WTC11 (cell line): ENCODE measurements at regions not wholly inside any gene's neighbourhood (a gene's known extent, or its start where the extent isn't known, plus 50 kb on each side); places are given as distances from the start of the nearest gene placed in this dataset.

ENCODE experiments used
- ATAC-seq: fragments of 200-7000 bp; cut with Tn5 transposase; 2 replicates; pipeline ENCODE4 v1.10.0; 2021; ENCODE audit warnings: mild to moderate bottlenecking, moderate library complexity
- CTCF ChIA-PET: fragments of 300-600 bp; sonication (Branson Sonifier 250); formaldehyde crosslinking; loops from one replicate; lab custom pipeline; 2021; ENCODE audit warnings: antibody characterized with exemption; lab: Charles Lee
- POLR2A ChIA-PET: fragments of 350-600 bp; sonication (Branson Sonifier 250); formaldehyde crosslinking; loops from one replicate; lab custom pipeline; 2021; ENCODE audit warnings: antibody characterized with exemption; lab: Charles Lee
- DNase-seq: peaks from one replicate; pipeline ENCODE4 v3.0.0; 2021; ENCODE audit warnings: low spot score
- H3K27ac Mint-ChIP-seq: 2 replicates; pipeline ENCODE4 v1.8.0; 2021; ENCODE audit warnings: mixed read lengths
- H3K27me3 Mint-ChIP-seq: 2 replicates; pipeline ENCODE4 v1.8.0; 2021; ENCODE audit warnings: low read depth, mild to moderate bottlenecking, moderate library complexity, mixed read lengths
- H3K36me3 Mint-ChIP-seq: 2 replicates; pipeline ENCODE4 v1.8.0; 2021; ENCODE audit warnings: mixed read lengths
- H3K4me1 Mint-ChIP-seq: 2 replicates; pipeline ENCODE4 v1.8.0; 2022; ENCODE audit warnings: mixed read lengths
- H3K4me3 Mint-ChIP-seq: 2 replicates; pipeline ENCODE4 v1.8.0; 2021; ENCODE audit warnings: mild to moderate bottlenecking, moderate library complexity, mixed read lengths
- H3K9me3 Mint-ChIP-seq: 2 replicates; pipeline ENCODE4 v1.8.0; 2021; ENCODE audit warnings: mixed read lengths
- CDX4 ChIP-seq: fragments of 250-450 bp; sonication (Bioruptor Pico); IDR thresholded peaks from 2 replicates; pipeline ENCODE4 v1.9.0; 2021; ENCODE audit warnings: moderate library complexity, mild to moderate bottlenecking, inconsistent platforms, borderline replicate concordance
- CREB1 ChIP-seq: sonication (generic); formaldehyde crosslinking; IDR thresholded peaks from 2 replicates; pipeline ENCODE4 v1.8.0; 2023; ENCODE audit warnings: mild to moderate bottlenecking, missing genetic modification reagents
- ERG ChIP-seq: fragments of 250-450 bp; sonication (Bioruptor Pico); IDR thresholded peaks from 2 replicates; pipeline ENCODE4 v1.8.0; 2021; ENCODE audit warnings: mild to moderate bottlenecking
- ESRRA ChIP-seq: sonication (generic); formaldehyde crosslinking; IDR thresholded peaks from 2 replicates; pipeline ENCODE4 v1.8.1; 2022; ENCODE audit warnings: mild to moderate bottlenecking, missing genetic modification reagents, borderline replicate concordance
- ETV6 ChIP-seq: sonication (generic); formaldehyde crosslinking; IDR thresholded peaks from 2 replicates; pipeline ENCODE4 v1.8.1; 2022; ENCODE audit warnings: mild to moderate bottlenecking, missing genetic modification reagents
- FOXJ3 ChIP-seq: sonication (generic); formaldehyde crosslinking; IDR thresholded peaks from 2 replicates; pipeline ENCODE4 v1.9.0; 2021; ENCODE audit warnings: missing genetic modification reagents, mild to moderate bottlenecking, borderline replicate concordance
- GTF2I ChIP-seq: fragments of 250-450 bp; sonication (Bioruptor Pico); conservative IDR thresholded peaks from 2 replicates; pipeline ENCODE4 v1.4.0; 2021; ENCODE audit warnings: mild to moderate bottlenecking
- OVOL2 ChIP-seq: fragments of 250-450 bp; sonication (Bioruptor Pico); IDR thresholded peaks from 2 replicates; pipeline ENCODE4 v1.9.0; 2021; ENCODE audit warnings: mild to moderate bottlenecking, borderline replicate concordance
- PREB ChIP-seq: sonication (generic); formaldehyde crosslinking; IDR thresholded peaks from 2 replicates; pipeline ENCODE4 v1.8.1; 2022; ENCODE audit warnings: mild to moderate bottlenecking, missing genetic modification reagents, moderate library complexity, borderline replicate concordance
- SMAD3 ChIP-seq: sonication (generic); formaldehyde crosslinking; IDR thresholded peaks from 2 replicates; pipeline ENCODE4 v1.8.0; 2022; ENCODE audit warnings: missing genetic modification reagents, mild to moderate bottlenecking, borderline replicate concordance
- SOX15 ChIP-seq: fragments of 250-450 bp; sonication (Bioruptor Pico); IDR thresholded peaks from 2 replicates; pipeline ENCODE4 v1.9.0; 2021; ENCODE audit warnings: mild to moderate bottlenecking
- SP1 ChIP-seq: sonication (generic); formaldehyde crosslinking; conservative IDR thresholded peaks from 2 replicates; pipeline ENCODE4 v1.8.1; 2022; ENCODE audit warnings: missing genetic modification reagents
- TP53 ChIP-seq: sonication (generic); formaldehyde crosslinking; IDR thresholded peaks from 2 replicates; pipeline ENCODE4 v1.8.1; 2023; ENCODE audit warnings: mild to moderate bottlenecking, missing genetic modification reagents
- ZNF138 ChIP-seq: sonication (generic); formaldehyde crosslinking; conservative IDR thresholded peaks from 2 replicates; pipeline ENCODE4 v1.8.1; 2022; ENCODE audit warnings: mild to moderate bottlenecking, moderate library complexity, missing genetic modification reagents
- TF ChIP-seq, protein P1 (sequence below): fragments of 250-450 bp; sonication (Bioruptor Pico); conservative IDR thresholded peaks from 2 replicates; pipeline ENCODE4 v1.9.0; 2021; ENCODE audit warnings: mild to moderate bottlenecking
- TF ChIP-seq, protein P2 (sequence below): sonication (generic); formaldehyde crosslinking; conservative IDR thresholded peaks from 2 replicates; pipeline ENCODE4 v1.8.1; 2023; ENCODE audit warnings: mild to moderate bottlenecking, low read depth, missing genetic modification reagents, moderate library complexity
- TF ChIP-seq, protein P3 (sequence below): fragments of 250-450 bp; sonication (Bioruptor Pico); IDR thresholded peaks from 2 replicates; pipeline ENCODE4 v1.9.0; 2021; ENCODE audit warnings: mild to moderate bottlenecking
- TF ChIP-seq, protein P4 (sequence below): sonication (generic); formaldehyde crosslinking; IDR thresholded peaks from 2 replicates; pipeline ENCODE4 v1.8.0; 2022; ENCODE audit warnings: mild to moderate bottlenecking, missing genetic modification reagents
- TF ChIP-seq, protein P5 (sequence below): sonication (generic); formaldehyde crosslinking; IDR thresholded peaks from 2 replicates; pipeline ENCODE4 v1.8.0; 2023; ENCODE audit warnings: missing genetic modification reagents, mild to moderate bottlenecking, borderline replicate concordance
- TF ChIP-seq, protein P6 (sequence below): sonication (generic); formaldehyde crosslinking; IDR thresholded peaks from 2 replicates; pipeline ENCODE4 v1.8.1; 2023; ENCODE audit warnings: mild to moderate bottlenecking, missing genetic modification reagents, moderate library complexity

DNA sequence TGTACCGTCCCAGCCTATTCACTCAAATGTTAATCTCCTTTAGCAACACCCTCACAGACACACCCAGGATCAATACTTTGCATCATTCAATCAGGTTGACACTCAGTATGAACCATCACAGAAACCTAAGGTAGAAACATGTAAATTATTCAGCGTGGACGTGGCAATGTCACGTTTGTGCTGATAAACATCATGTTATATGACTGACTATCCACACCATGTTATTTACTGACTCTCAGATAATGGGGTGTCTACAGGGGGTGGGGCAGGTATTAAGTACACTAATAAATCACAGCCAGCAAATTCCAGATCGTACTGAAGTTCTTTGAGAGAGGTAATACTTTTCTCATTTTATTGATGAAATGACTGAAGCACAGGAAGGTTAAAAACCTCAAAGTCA is 280.0 kb downstream of the C12orf75 start:
- Mint-ChIP-seq H3K9me3 (peaks cover 17% of the 10 kb centered on the region), H3K27ac (no peak overlapping the region), H3K27me3 (no peaks in the 10 kb centered on the region; the same call in 1 of the 2 replicates), H3K4me3 (no peak overlapping the region), H3K4me1 (no peaks in the 10 kb centered on the region), H3K36me3 (no peaks in the 10 kb centered on the region)
- DNase-seq (no peak), ATAC-seq (no peak)
- ChIA-PET CTCF (no interaction called here), POLR2A (no interaction called here)
- TF ChIP-seq FOXJ3 (CRISPR knock-in tag): no peak
- TF ChIP-seq GTF2I (CRISPR knock-in tag): no peak
- TF ChIP-seq, protein P1, sequence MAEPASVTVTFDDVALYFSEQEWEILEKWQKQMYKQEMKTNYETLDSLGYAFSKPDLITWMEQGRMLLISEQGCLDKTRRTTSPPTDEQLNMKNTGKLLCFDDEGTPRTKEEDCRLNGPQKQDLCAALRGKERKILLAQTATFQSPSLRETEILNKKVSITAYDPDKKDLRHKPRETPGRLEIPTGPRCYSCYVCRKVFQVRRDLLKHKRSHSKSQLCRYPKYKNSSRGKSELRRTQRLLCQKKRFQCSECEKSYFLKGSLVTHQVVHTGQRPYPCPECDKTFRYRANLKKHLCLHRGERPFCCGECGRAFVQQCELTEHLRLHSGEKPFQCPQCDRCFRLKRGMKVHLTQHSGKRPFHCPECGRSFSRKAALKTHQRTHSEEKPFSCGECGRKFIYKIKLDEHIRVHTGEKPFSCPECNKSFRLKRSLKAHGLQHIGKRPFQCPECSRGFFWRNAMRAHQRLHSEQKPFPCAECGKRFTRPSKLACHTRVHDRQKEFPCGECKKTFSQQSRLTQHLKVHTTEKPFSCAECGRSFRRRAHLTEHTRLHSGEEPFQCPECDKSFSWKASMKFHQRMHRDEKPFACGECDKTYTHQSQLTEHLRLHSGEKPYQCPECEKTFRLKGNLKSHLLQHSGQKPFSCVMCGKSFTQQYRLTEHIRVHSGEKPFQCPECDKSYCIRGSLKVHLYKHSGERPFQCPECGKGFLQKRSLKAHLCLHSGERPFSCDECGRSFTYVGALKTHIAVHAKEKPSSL (CRISPR knock-in tag): no peak
- no peak for TF ChIP-seq CDX4 (CRISPR knock-in tag)
- no peak for TF ChIP-seq SMAD3 (CRISPR knock-in tag)
- TF ChIP-seq ERG (CRISPR knock-in tag): no peak
- no peak for TF ChIP-seq ESRRA (CRISPR knock-in tag)
- TF ChIP-seq CREB1 (CRISPR knock-in tag): no peak
- TF ChIP-seq OVOL2 (CRISPR knock-in tag): no peak
- no peak for TF ChIP-seq PREB (CRISPR knock-in tag)
- TF ChIP-seq, protein P2, sequence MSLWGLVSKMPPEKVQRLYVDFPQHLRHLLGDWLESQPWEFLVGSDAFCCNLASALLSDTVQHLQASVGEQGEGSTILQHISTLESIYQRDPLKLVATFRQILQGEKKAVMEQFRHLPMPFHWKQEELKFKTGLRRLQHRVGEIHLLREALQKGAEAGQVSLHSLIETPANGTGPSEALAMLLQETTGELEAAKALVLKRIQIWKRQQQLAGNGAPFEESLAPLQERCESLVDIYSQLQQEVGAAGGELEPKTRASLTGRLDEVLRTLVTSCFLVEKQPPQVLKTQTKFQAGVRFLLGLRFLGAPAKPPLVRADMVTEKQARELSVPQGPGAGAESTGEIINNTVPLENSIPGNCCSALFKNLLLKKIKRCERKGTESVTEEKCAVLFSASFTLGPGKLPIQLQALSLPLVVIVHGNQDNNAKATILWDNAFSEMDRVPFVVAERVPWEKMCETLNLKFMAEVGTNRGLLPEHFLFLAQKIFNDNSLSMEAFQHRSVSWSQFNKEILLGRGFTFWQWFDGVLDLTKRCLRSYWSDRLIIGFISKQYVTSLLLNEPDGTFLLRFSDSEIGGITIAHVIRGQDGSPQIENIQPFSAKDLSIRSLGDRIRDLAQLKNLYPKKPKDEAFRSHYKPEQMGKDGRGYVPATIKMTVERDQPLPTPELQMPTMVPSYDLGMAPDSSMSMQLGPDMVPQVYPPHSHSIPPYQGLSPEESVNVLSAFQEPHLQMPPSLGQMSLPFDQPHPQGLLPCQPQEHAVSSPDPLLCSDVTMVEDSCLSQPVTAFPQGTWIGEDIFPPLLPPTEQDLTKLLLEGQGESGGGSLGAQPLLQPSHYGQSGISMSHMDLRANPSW (CRISPR knock-in tag): no peak
- TF ChIP-seq, protein P3, sequence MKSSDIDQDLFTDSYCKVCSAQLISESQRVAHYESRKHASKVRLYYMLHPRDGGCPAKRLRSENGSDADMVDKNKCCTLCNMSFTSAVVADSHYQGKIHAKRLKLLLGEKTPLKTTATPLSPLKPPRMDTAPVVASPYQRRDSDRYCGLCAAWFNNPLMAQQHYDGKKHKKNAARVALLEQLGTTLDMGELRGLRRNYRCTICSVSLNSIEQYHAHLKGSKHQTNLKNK (CRISPR knock-in tag): no peak
- TF ChIP-seq SP1: no peak
- no peak for TF ChIP-seq ZNF138 (CRISPR knock-in tag)
- no peak for TF ChIP-seq ETV6
- TF ChIP-seq, protein P4, sequence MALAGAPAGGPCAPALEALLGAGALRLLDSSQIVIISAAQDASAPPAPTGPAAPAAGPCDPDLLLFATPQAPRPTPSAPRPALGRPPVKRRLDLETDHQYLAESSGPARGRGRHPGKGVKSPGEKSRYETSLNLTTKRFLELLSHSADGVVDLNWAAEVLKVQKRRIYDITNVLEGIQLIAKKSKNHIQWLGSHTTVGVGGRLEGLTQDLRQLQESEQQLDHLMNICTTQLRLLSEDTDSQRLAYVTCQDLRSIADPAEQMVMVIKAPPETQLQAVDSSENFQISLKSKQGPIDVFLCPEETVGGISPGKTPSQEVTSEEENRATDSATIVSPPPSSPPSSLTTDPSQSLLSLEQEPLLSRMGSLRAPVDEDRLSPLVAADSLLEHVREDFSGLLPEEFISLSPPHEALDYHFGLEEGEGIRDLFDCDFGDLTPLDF (CRISPR knock-in tag): no peak
- no peak for TF ChIP-seq SOX15 (CRISPR knock-in tag)
- TF ChIP-seq, protein P5, sequence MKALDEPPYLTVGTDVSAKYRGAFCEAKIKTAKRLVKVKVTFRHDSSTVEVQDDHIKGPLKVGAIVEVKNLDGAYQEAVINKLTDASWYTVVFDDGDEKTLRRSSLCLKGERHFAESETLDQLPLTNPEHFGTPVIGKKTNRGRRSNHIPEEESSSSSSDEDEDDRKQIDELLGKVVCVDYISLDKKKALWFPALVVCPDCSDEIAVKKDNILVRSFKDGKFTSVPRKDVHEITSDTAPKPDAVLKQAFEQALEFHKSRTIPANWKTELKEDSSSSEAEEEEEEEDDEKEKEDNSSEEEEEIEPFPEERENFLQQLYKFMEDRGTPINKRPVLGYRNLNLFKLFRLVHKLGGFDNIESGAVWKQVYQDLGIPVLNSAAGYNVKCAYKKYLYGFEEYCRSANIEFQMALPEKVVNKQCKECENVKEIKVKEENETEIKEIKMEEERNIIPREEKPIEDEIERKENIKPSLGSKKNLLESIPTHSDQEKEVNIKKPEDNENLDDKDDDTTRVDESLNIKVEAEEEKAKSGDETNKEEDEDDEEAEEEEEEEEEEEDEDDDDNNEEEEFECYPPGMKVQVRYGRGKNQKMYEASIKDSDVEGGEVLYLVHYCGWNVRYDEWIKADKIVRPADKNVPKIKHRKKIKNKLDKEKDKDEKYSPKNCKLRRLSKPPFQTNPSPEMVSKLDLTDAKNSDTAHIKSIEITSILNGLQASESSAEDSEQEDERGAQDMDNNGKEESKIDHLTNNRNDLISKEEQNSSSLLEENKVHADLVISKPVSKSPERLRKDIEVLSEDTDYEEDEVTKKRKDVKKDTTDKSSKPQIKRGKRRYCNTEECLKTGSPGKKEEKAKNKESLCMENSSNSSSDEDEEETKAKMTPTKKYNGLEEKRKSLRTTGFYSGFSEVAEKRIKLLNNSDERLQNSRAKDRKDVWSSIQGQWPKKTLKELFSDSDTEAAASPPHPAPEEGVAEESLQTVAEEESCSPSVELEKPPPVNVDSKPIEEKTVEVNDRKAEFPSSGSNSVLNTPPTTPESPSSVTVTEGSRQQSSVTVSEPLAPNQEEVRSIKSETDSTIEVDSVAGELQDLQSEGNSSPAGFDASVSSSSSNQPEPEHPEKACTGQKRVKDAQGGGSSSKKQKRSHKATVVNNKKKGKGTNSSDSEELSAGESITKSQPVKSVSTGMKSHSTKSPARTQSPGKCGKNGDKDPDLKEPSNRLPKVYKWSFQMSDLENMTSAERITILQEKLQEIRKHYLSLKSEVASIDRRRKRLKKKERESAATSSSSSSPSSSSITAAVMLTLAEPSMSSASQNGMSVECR (CRISPR knock-in tag): no peak
- TF ChIP-seq TP53 (CRISPR knock-in tag): no peak
- TF ChIP-seq, protein P6, sequence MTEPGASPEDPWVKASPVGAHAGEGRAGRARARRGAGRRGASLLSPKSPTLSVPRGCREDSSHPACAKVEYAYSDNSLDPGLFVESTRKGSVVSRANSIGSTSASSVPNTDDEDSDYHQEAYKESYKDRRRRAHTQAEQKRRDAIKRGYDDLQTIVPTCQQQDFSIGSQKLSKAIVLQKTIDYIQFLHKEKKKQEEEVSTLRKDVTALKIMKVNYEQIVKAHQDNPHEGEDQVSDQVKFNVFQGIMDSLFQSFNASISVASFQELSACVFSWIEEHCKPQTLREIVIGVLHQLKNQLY (CRISPR knock-in tag): no peak
